ENCODE measurements at regions not wholly inside any gene's neighbourhood (a gene's known extent, or its start where the extent isn't known, plus 50 kb on each side); places are given as distances from the start of the nearest gene placed in this dataset.
"Not testable (repeated sequence)": the region's sequence is repeated elsewhere in the genome, so short reads cannot be mapped to it uniquely, and the experiment has no call there.

DNA sequence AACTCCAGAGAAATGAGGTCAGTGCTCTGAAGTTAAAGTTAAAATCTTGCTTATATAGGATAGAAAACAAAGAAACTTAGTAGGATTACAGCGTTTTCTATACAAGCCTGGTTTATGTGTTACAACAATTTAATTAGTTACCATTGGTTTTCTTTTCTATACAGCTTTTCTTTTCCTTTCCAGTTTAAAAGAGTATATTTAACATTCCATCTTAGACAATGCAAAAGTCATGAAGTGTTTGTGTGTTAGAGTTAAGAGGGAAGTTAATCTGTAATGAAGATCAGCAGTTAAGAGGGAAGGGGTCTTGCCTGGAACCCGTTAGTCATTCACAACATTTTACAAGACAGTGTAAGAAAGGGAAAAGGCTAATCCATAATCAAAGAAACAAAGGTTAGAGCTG is 338.3 kb downstream of the OTUD1 start:
- DNase-seq, result no peak

DNA sequence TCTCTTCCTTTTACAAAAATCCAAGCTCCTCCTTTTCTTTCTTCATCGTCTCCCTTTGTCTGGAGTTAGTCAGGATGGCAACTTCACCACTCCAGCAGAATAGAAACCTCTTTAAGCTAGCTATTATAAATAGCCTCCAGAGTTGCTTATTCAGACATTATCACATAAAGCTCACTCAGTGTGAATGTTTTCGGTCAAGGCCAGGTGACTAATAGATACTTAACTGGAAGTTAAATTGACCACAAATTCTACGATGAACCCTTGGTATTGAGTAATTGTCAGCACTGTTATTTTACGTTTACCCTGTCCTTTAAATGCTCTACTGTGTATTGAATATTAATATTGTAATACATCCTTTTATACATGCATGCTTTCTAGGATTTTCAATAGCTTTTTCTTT is 340.4 kb downstream of the OTUD1 start:
- no peak for DNase-seq

DNA sequence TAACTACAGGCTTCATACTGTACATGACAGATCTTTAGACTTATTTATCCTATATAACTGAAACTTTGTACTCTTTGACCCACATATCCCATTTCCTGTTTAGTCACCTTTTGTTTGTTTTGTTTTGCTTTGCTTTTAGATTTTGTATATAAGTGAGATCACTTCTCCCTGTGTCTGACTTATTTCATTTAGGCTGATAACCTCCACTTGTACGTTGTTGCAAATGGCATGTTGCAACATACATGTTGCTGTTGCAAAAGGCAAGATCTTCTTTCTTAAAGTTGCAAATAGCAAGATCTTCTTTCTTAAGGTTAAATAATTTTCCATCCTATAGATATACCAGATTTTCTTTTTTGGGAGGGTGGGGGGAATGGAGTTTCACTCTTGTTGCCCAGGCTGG is 341.5 kb downstream of the OTUD1 start:
- DNase-seq, result no peak

DNA sequence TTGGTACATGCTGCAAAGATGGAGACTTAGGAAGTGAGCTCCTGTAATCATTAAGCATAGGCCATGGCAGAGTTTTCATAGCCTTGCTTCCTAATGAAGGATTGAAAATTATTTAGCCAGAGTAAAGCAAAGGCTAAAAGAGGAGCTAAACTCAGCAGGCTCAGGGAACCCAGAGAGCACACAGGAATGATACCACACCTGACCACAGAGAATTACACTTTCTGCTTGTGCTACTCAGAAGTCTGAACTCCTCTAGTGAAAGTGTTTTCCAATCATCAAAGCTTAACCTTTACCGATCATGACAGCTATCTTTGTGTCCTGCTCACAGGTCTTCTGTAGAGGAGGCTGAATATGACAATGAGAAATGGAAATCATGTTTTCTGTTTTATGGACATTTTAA is 347.7 kb downstream of the OTUD1 start:
- peak; percentile 1 for DNase-seq

DNA sequence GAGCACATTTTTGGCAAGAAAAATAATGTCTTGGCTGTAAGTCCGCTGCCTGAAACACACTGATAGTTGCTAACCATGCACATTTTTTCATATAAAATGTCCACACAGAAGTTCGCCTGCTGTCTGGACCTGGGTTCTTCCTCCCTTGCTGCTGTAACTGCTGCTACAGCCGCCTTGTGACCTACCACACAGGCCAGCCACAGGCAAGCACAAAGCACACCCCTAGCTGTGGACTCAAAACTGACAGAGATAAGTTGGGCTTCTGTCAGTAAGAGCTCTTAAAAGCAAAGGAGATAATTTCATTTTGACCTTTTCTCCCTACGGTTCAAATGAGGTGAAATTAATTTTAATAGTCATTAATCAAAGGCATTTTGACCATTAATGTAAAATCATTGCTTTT is 354.7 kb downstream of the OTUD1 start:
- no peak for DNase-seq

DNA sequence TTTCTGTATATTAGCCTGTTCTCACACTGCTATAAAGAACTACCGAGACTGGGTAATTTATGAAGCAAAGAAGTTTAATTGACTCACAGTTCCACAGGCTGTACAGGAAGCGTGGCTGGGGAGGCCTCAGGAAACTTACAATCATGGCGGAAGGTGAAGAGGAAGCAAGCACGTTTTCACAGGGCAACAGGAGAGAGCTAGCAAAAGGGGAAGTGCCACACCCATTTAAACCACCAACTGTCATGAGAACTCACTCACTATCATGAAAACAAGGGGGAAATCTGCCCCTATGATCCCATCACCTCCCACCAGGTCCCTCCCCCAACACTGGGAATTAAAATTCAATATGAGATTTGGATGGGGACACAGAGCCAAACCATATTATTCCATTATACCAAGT is 358.6 kb downstream of the OTUD1 start:
- not testable (repeated sequence) for DNase-seq

DNA sequence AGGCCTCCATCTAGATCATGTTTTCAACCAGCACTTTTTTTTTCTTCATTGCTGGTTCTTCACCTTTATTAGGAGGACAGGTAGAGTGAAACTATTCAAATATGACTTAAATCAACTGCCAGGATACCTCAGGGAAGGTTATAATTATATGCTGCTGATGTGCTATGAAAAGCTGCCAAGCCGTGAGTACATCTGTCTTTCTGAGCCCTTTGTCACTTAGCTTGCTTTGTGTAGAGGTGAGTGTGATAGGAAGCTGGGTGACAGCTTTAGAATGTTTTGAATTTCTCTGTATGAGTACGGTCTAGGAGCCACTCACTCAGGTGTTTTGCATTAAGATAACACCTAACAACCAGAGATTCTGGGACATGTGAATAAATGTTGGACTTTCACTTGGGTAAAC is 365.2 kb downstream of the OTUD1 start:
- DNase-seq, result no peak

DNA sequence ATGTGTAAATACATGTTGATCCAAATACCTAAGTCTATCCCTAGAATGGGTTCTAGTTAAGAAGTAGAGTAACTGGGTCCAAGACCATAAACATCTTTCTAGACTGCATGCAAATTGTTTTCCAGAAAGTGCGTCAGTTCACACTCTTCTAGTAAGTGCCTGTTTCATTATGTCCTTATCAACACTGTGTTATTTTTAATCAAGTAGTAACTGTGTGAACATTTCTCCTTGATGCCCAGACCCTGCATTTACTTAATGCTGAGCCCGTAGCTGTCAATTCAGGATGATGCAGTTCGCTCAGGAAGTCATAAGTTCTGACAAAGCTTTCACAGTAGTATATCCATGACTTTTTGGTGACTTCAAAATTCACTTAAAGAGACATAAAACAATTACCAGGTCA is 374.8 kb downstream of the OTUD1 start:
- DNase-seq, result no peak

DNA sequence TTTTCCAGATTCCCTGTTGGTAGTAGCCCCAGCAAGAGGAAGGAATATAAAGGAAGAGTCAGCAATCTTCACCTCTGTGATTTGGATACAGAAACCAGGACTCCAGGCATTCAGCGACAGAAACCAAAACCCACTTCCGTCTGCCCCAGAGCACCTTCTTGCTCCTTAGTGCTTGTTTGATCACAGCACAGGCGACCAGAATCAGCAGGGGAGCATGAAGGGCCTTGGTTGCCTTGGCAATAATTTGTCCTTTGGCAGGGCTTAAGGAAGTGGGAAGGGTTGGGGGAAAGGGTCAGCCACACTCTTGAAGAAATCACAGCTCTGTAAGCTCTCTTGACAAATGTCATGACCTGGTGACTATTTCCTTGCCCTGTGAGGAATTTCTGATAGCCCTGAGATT is 379.6 kb downstream of the OTUD1 start:
- DNase-seq, result peak; percentile 5

DNA sequence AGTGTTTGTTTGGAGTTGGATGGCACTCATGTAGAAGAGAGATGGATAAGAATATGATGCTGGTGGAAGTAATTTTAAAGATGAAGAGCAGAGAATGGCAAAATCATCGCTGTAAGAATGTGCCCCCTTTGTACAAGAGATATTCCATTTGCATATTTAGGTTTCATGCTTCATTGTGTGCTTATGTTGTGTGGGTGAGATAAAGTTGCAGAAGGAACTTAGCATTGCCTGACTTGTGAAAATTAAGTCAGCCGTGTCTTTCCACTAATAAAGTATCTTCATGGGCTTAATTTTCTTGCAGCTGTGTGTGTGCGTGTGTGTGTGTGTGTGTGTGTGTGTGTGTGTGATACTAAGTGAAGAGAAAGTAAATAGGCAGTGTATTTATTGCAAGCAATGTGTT is 381.9 kb downstream of the OTUD1 start:
- no peak for DNase-seq

DNA sequence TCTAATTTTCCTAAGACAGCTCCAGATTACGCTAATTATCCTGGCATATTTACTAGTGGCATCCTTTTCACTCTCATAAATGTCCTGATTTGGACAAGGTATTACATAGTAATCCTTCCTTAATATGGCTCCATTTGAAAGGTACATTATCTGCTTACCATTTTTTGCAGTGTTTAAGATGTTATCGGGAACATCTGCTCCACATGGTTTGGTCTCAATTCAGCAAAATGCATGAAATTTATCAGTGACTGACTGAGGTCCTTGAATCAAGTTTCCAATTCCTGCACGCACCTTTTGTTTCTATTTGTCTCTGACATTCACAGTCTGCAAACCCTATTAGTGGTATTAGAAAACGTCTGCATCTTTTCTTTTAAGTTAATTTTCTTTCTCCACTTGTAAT is 384.1 kb upstream of the KIAA1217 start:
- DNase-seq, result peak; percentile 16

DNA sequence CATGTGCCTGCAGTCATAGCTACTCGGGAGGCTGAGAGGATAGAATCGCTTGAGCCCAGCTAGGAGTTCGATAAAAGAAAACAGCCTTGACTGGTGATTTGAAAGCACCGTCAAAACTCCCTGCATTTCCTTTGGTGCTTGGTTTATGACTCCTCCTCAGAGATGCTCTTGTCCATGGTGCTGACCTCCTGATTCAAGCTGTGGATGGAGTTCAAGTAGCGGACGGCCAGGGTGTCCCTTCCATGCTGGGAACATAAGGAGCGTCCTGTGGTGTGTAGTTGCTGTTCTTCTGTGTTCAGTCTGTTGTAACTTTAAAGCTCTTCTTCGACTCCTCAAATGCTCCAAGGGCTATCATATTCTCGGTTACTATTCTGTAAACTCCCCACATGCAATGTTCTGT is 382.5 kb upstream of the KIAA1217 start:
- DNase-seq, result no peak

DNA sequence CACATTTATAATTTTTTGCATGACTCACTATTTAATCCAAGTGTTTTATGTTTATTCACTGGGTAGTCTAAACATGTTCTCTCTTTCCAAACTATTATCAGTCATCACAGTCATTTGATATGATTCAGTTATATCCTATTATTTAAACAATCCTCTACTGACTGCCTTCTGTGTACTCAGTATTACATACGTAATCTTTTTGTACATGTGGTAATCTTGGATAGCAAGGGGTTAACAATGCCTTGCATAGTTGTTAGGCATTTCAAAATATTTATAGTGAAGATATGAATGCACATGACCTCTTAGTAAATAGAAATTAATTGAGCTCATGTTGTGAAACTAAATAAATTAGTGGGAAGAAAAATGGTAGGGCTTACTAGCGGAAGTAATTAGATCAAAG is 379.4 kb upstream of the KIAA1217 start:
- no peak for DNase-seq

DNA sequence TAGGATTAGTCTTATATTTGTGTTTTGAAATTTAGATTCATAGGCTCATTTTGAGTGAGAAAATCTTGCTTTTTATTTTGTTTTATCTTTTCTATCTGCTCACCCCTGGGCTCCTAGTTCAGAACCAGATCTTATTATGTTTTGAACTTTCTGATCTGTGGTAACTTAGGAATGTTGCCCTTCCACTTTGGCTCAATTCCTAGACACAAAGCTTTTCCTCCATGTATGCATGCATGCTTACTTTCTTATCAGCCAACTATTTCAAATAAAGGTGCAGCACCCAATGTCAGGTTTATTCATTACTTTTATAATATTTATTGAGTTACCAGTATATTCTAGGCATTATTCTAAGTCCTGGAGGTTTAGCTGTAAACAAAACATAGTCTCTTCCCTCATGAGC is 374.8 kb upstream of the KIAA1217 start:
- no peak for DNase-seq

DNA sequence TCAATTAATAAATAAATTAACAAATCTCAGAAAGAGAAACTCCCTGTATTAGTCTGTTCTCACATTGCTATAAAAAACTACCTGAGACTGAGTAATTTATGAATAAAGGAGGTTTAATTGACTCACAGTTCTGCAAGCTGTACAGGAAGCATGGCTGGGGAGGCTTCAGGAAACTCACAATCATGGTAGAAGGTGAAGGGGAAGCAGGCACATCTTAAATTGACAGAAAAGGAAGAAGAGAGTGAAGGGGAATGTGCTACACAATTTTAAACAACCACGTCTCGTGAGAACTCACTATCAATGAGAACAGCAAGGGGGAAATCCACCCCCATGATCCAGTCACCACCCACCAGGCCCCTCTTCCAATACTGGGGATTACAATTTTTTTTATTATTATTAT is 358.3 kb upstream of the KIAA1217 start:
- no peak for DNase-seq

DNA sequence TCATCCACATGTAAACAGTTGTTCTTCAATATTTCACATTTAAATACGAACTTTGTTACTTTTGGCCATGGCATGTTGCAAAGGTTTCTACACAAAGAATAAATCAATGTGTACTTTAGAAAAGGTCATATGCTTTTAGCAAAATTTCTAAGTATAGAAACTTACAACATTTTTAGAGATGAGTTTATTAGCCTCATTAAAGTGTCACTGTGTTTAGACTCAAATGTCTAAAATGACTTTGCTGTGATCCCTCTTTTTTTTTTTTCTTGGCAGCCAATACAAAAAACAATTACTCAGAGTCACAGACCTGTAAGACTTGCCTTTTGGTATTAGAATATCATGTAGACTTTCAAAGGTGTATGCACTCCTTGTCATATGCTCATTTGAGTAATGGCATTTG is 349.3 kb upstream of the KIAA1217 start:
- no peak for DNase-seq

DNA sequence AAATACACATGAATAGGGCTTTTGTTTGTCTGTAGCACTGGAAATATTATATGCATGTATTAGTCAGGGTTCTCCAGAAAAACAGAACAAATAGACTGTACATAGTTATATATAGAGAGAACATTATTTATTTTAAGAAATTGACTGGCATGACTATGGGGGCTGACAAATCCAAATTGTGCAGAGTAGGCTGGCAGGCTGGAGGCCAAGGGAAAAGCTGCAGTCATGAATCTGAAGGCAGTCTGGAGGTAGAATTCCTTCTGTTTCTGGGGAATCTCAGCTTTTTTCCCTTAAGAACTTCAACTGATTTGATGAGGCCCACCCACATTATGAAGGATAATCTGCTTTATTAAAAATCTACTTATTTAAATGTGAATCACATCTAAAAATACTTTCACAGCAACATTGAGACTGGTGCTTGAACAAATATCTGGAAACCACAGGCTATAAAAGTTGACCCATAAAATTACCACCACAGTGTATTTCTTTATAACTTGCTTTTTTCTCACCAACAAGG is 344.2 kb upstream of the KIAA1217 start:
- no peak for DNase-seq

DNA sequence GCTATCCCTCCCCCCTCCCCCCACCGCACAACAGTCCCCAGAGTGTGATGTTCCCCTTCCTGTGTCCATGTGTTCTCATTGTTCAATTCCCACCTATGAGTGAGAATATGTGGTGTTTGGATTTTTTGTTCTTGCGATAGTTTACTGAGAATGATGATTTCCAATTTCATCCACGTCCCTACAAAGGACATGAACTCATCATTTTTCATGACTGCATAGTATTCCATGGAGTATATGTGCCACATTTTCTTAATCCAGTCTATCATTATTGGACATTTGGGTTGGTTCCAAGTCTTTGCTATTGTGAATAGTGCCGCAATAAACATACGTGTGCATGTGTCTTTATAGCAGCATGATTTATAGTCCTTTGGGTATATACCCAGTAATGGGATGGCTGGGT is 342.0 kb upstream of the KIAA1217 start:
- DNase-seq, result not testable (repeated sequence)

DNA sequence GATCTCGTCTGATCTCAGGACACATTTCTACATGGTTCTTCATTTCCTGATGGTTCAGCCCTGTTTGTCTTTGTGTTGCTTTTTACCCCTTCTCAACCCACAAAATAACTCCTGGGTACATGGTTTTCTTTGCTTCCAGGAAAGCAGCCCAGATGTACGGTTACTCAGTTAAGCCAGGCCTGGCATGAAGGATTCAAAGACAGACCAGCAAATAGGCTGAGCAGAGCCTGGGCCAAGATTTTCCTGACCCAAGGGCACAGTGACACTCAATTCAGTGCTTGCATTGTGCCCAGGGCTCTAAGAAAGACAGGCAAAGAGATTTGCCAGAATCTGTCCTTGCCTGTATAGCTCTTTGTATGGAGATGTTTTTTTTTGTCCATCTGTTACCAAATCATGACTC is 340.8 kb upstream of the KIAA1217 start:
- no peak for DNase-seq

DNA sequence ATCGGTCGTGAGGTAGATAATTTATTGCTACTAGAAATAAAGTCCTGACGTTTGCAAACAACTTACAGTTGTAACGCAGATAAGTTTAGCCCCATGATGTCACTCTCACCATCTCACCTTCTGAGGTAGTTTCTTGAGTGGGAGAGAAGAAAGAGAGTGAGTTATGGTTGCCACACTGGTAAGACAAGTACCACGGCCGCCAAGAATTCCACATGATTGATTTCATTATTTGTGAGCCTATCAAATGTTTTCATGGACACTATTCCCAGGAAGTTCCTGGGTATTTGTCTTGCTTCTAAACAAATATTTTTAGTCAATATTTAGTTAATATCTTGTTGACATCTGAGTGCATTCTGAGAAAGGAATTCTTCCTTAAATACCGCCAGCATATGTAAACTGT is 339.4 kb upstream of the KIAA1217 start:
- peak; percentile 0 for DNase-seq

DNA sequence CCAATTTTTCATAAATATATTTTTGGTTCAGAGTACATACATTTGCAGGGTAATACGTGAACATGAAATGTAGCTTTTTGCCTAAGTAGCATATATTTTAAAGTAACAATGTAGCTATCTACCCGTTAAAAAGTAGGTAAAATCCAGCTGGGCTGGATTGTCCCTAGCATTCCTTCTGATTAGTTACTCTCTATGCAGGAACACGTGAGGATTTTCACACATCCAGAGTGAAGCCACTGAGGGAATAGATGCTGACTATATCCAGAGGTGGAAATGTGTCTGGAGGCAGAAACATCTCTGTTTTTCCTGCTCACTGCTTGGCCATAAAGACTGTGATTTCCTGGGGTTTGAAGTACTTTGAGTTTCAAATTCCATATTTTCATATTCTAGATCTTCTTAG is 338.9 kb upstream of the KIAA1217 start:
- no peak for DNase-seq

DNA sequence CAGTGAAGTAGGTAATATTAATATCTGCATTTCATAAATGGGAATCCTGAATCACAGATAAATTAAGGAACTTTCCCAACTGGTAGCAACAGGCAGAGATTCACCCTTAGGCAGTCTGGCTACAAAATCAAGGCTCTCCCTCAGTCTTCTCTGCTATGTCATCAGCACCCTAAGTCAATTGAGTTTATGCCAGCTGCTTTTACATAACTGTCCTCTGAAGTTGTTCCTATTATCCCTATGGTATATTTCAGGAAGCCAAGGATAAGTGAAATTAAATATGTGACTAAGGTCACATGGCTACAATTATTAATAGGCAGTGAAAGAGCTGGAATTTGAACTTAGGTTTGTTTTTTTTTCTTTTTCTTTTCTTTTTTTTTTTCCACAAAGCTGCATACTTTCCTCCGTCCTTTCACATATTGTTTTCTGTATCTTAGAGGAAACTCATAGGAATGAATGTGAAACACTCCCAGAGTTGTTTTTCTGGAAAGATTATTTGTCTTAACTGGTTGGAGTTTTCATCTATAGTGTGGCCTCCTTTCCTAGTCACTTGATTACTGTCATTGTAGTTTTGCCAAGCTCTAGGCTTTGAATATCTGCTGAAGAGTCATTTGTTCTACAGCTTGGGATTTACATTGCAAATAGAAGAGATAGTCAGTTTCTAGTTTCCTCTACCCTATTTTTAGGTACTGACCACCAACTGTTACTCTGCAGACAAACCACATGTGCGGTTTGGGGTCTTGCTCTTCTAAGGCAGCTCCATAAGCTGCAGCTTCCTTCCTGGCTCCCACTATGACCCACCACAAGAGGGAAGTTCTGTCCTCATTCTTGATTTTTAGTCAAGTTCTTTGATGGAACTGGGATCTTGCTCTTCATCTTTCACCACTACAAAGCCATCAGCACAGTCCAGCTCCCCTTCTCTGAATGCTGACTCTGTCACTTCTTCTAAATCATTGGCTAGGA is 338.0 kb upstream of the KIAA1217 start:
- no peak for DNase-seq

DNA sequence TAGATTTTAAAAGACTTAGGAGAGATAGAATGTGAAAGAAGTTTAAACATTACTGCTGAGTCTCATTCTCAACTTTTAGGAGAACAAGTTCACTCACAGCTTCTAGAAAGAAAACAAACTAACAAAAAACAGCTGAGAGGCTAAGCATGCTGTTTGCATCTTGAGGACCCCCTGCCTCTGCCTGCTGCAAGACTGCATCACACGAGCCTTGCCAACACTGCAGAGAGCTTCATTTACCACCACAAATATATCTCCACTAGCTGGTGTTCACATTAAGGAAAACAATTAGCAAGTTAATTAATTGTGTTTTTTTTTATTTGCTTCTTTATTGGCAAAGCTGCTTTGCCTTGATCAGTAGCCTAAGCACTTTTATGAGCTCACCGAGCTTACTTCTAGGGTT is 336.6 kb upstream of the KIAA1217 start:
- DNase-seq, result no peak

DNA sequence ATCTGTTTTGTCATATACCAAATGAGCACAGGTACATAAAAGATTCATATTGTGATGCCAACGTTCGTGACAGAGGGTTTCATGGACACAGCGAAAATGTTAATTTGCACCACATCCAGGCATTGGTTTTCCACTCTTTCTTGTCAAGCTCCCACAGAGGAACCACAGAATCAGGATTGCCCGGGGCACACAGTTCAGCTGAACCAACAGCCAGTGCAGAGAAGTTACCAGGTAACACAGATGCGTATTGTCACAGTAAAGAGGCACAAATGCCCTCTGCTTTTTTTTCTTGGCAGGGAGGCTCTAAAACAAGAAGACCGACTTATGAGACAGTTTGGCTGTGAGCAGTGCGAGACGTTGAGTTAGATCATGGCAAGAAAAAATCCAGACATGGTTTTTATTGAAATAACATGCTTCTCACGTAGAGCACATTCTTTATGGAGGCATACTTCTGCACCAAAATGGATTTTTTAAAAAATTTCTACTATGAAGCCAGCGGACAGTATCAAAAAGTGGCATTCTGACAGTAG is 331.1 kb upstream of the KIAA1217 start:
- DNase-seq, result no peak

DNA sequence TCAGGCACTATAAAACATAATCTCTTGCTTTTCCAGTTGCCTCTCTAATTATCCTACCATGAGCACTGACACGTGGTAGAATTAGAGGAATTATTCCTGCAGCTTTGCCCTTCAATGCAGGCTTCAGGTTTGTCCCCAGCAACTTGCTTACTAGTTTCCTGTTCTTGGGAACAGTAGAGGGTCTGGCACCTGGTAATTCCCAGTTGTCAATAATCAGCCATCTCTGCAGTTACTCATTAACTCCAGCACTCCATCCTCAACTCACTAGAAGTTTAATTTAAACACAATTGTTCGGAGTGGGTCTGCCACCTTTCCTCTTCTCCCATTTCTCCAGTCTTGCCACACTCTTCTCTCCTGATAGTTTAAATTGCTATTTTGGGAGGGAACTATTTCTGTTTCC is 324.3 kb upstream of the KIAA1217 start:
- DNase-seq, result peak; percentile 15

Data from NCI-H82 (cell line).